ENCODE measurements at regions not wholly inside any gene's neighbourhood (a gene's known extent, or its start where the extent isn't known, plus 50 kb on each side); places are given as distances from the start of the nearest gene placed in this dataset.

GRCh38 chr6:19997104-19997503, 159.9 kb downstream of the ID4 start:
- Histone ChIP-seq H3K27me3 (replicated peaks in 1 of 2; ENCODE audit: control insufficient read depth in 2 of 2, extremely low read depth in 1 of 2, insufficient read depth in 2 of 2, low read length in 1 of 2) (peaks cover 0 to 7% of the 10 kb centered on the region in 2 experiments), H3K27ac (ENCODE audit: low read length) (no peak overlapping the region), H3K4me1 (ENCODE audit: control insufficient read depth in 1 of 2, extremely low read depth in 1 of 2, insufficient read depth in 2 of 2, low read length in 2 of 2) (no peaks in the 10 kb centered on the region), H3K4me3 (ENCODE audit: control insufficient read depth in 1 of 2, extremely low read depth in 1 of 2, low read length in 1 of 2) (no peak overlapping the region), H3K9me3 (no peaks in the 10 kb centered on the region), H3K36me3 (ENCODE audit: control insufficient read depth in 2 of 2, extremely low read depth in 1 of 2, insufficient read depth in 1 of 2, low read length in 1 of 2) (no peaks in the 10 kb centered on the region)
- Mint-ChIP-seq H3K9me3 (peaks cover 0 to 6% (median 5%) of the 10 kb centered on the region in 3 donors), H3K4me3 (no peak overlapping the region), H3K36me3 (no peaks in the 10 kb centered on the region), H3K27ac (no peak overlapping the region), H3K27me3 (peaks cover 10 to 16% of the 10 kb centered on the region in 2 donors), H3K4me1 (no peaks in the 10 kb centered on the region)
- 100% methylated on average over 1 of the region's 1 CpG for WGBS (ENCODE audit: insufficient coverage)
- no peak for DNase-seq
- ChIA-PET CTCF (no interaction called here), POLR2A (no interaction called here)
- no peak for ATAC-seq (replicated peaks in 1 of 4)

GRCh38 chr6:19998541-19998940, 161.4 kb downstream of the ID4 start:
- H3K27ac Mint-ChIP-seq = no peak overlapping the region
- Histone ChIP-seq H3K9me3 (no peaks in the 10 kb centered on the region), H3K4me1 (ENCODE audit: control insufficient read depth in 1 of 2, extremely low read depth in 1 of 2, insufficient read depth in 2 of 2, low read length in 2 of 2) (no peaks in the 10 kb centered on the region), H3K4me3 (ENCODE audit: control insufficient read depth in 1 of 2, extremely low read depth in 1 of 2, low read length in 1 of 2) (no peak overlapping the region), H3K27ac (ENCODE audit: low read length) (no peak overlapping the region), H3K36me3 (ENCODE audit: control insufficient read depth in 2 of 2, extremely low read depth in 1 of 2, insufficient read depth in 1 of 2, low read length in 1 of 2) (no peaks in the 10 kb centered on the region), H3K27me3 (replicated peaks in 1 of 2; ENCODE audit: control insufficient read depth in 2 of 2, extremely low read depth in 1 of 2, insufficient read depth in 2 of 2, low read length in 1 of 2) (peaks cover 0 to 7% of the 10 kb centered on the region in 2 experiments)
- H3K4me3 Mint-ChIP-seq = no peak overlapping the region
- H3K9me3 Mint-ChIP-seq = peaks cover 0 to 6% (median 5%) of the 10 kb centered on the region in 3 donors
- ATAC-seq (replicated peaks in 1 of 4) (no peak), DNase-seq (no peak)
- ChIA-PET CTCF (no interaction called here), POLR2A (no interaction called here)
- 100% methylated on average over 1 of the region's 3 CpGs for WGBS (ENCODE audit: insufficient coverage)
- H3K36me3 Mint-ChIP-seq = no peaks in the 10 kb centered on the region
- H3K27me3 Mint-ChIP-seq = peaks cover 7 to 9% of the 10 kb centered on the region in 2 donors
- no peaks in the 10 kb centered on the region for H3K4me1 Mint-ChIP-seq

GRCh38 chr6:19999319-20000191, 162.4 kb downstream of the ID4 start:
- no peak overlapping the region for H3K4me3 ChIP-seq (ENCODE audit: control insufficient read depth in 1 of 2, extremely low read depth in 1 of 2, low read length in 1 of 2)
- no peaks in the 10 kb centered on the region for H3K4me1 ChIP-seq (ENCODE audit: control insufficient read depth in 1 of 2, extremely low read depth in 1 of 2, insufficient read depth in 2 of 2, low read length in 2 of 2)
- ATAC-seq (replicated peaks in 1 of 4) (no peak), DNase-seq (no peak)
- peaks cover 7 to 9% of the 10 kb centered on the region in 2 donors for H3K27me3 Mint-ChIP-seq
- 65% methylated on average over 3 of the region's 7 CpGs for WGBS (ENCODE audit: insufficient coverage)
- no peak overlapping the region for H3K4me3 Mint-ChIP-seq
- H3K9me3 ChIP-seq = no peaks in the 10 kb centered on the region
- no peak overlapping the region for H3K27ac Mint-ChIP-seq
- no peak overlapping the region for H3K27ac ChIP-seq (ENCODE audit: low read length)
- no peaks in the 10 kb centered on the region for H3K4me1 Mint-ChIP-seq
- ChIA-PET CTCF (no interaction called here), POLR2A (no interaction called here)
- H3K27me3 ChIP-seq (replicated peaks in 1 of 2; ENCODE audit: control insufficient read depth in 2 of 2, extremely low read depth in 1 of 2, insufficient read depth in 2 of 2, low read length in 1 of 2) = peaks cover 0 to 7% of the 10 kb centered on the region in 2 experiments
- H3K36me3 ChIP-seq (ENCODE audit: control insufficient read depth in 2 of 2, extremely low read depth in 1 of 2, insufficient read depth in 1 of 2, low read length in 1 of 2) = no peaks in the 10 kb centered on the region
- H3K36me3 Mint-ChIP-seq = no peaks in the 10 kb centered on the region
- peaks cover 0 to 6% (median 5%) of the 10 kb centered on the region in 3 donors for H3K9me3 Mint-ChIP-seq

DNA sequence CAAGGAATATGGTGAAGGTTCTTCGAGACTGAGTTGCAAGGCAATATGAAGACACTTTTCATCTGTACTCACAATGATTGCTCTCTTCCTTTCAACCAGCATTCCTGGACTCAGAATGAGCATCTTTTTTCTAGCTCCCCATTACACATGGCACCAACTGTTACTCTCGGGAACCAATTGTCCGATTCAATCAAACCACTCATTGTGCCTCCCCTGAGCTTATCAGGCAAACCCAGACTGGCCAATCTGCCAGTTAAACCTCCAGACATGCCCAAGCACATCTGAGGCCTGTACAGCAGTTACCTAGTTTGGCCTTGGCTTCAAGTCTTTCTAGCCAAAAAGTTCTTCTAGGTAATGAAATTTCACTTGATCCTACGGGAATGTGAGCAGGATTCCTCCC, 164.1 kb downstream of the ID4 start:
- no peak overlapping the region for H3K4me3 ChIP-seq (ENCODE audit: control insufficient read depth in 1 of 2, extremely low read depth in 1 of 2, low read length in 1 of 2)
- Mint-ChIP-seq H3K27ac (no peak overlapping the region), H3K4me1 (no peaks in the 10 kb centered on the region), H3K36me3 (no peaks in the 10 kb centered on the region), H3K4me3 (no peak overlapping the region), H3K27me3 (peaks cover 0 to 1% of the 10 kb centered on the region in 2 donors), H3K9me3 (peaks cover 0 to 6% (median 5%) of the 10 kb centered on the region in 3 donors)
- DNase-seq = no peak
- H3K4me1 ChIP-seq (ENCODE audit: control insufficient read depth in 1 of 2, extremely low read depth in 1 of 2, insufficient read depth in 2 of 2, low read length in 2 of 2) = no peaks in the 10 kb centered on the region
- no peaks in the 10 kb centered on the region for H3K27me3 ChIP-seq (replicated peaks in 1 of 2; ENCODE audit: control insufficient read depth in 2 of 2, extremely low read depth in 1 of 2, insufficient read depth in 2 of 2, low read length in 1 of 2)
- ATAC-seq (replicated peaks in 1 of 4) = no peak
- CTCF ChIA-PET = interaction anchor here in 1 of 2 donors (0.5 kb wide), 1 partner anchor 1403 kb away, joined by 3 read pairs; no protein-coding TSS in a partner anchor
- H3K27ac ChIP-seq (ENCODE audit: low read length) = no peak overlapping the region
- H3K9me3 ChIP-seq = no peaks in the 10 kb centered on the region
- POLR2A ChIA-PET = no interaction called here
- H3K36me3 ChIP-seq (ENCODE audit: control insufficient read depth in 2 of 2, extremely low read depth in 1 of 2, insufficient read depth in 1 of 2, low read length in 1 of 2) = no peaks in the 10 kb centered on the region
- WGBS (ENCODE audit: insufficient coverage) = 100% methylated on average over 2 of the region's 4 CpGs

- DNase-seq (no peak), ATAC-seq (replicated peaks in 1 of 4) (no peak)
- Mint-ChIP-seq H3K27ac (no peak overlapping the region), H3K4me3 (no peak overlapping the region), H3K9me3 (no peaks in the 10 kb centered on the region), H3K4me1 (no peaks in the 10 kb centered on the region), H3K36me3 (no peaks in the 10 kb centered on the region), H3K27me3 (peaks cover 0 to 7% of the 10 kb centered on the region in 2 donors)
- no peak overlapping the region for H3K4me3 ChIP-seq (ENCODE audit: control insufficient read depth in 1 of 2, extremely low read depth in 1 of 2, low read length in 1 of 2)
- no peak overlapping the region for H3K27ac ChIP-seq (ENCODE audit: low read length)
- H3K9me3 ChIP-seq = no peaks in the 10 kb centered on the region
- H3K4me1 ChIP-seq (ENCODE audit: control insufficient read depth in 1 of 2, extremely low read depth in 1 of 2, insufficient read depth in 2 of 2, low read length in 2 of 2) = no peaks in the 10 kb centered on the region
- WGBS (ENCODE audit: insufficient coverage) = no CpG with 5 or more reads among the region's 2 CpGs
- POLR2A ChIA-PET = no interaction called here
- no peaks in the 10 kb centered on the region for H3K36me3 ChIP-seq (ENCODE audit: control insufficient read depth in 2 of 2, extremely low read depth in 1 of 2, insufficient read depth in 1 of 2, low read length in 1 of 2)
- CTCF ChIA-PET = no interaction called here
- H3K27me3 ChIP-seq (replicated peaks in 1 of 2; ENCODE audit: control insufficient read depth in 2 of 2, extremely low read depth in 1 of 2, insufficient read depth in 2 of 2, low read length in 1 of 2) = peaks cover 0 to 4% of the 10 kb centered on the region in 2 experiments
Observed at GRCh38 chr6:20006037-20006436, 168.9 kb downstream of the ID4 start.

DNA sequence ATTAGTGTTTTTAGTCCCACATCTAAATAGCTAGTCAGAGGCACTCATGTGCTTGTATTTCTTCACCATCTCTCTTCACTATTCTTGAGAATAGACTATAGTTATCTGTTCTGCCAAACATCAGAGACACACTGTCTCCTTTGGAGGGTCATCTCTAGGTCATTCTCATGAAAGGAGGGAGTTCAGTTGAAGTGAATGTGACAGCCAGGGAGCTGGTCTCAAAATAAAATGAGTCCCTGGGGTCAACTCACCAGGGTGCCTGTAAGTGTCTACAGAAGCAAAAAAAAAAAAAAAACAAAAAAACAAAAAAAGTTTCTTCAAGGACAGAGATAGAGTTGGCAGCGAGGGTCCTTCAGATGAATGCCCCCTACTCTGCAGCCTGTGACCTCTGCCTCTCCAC, 171.0 kb downstream of the ID4 start:
- Mint-ChIP-seq H3K4me1 (no peaks in the 10 kb centered on the region), H3K27me3 (peaks cover 0 to 9% of the 10 kb centered on the region in 2 donors), H3K36me3 (no peaks in the 10 kb centered on the region), H3K9me3 (no peaks in the 10 kb centered on the region), H3K4me3 (no peak overlapping the region), H3K27ac (no peak overlapping the region)
- Histone ChIP-seq H3K4me3 (ENCODE audit: control insufficient read depth in 1 of 2, extremely low read depth in 1 of 2, low read length in 1 of 2) (no peak overlapping the region), H3K36me3 (ENCODE audit: control insufficient read depth in 2 of 2, extremely low read depth in 1 of 2, insufficient read depth in 1 of 2, low read length in 1 of 2) (no peaks in the 10 kb centered on the region), H3K9me3 (no peaks in the 10 kb centered on the region), H3K27ac (ENCODE audit: low read length) (no peak overlapping the region), H3K4me1 (ENCODE audit: control insufficient read depth in 1 of 2, extremely low read depth in 1 of 2, insufficient read depth in 2 of 2, low read length in 2 of 2) (no peaks in the 10 kb centered on the region), H3K27me3 (replicated peaks in 1 of 2; ENCODE audit: control insufficient read depth in 2 of 2, extremely low read depth in 1 of 2, insufficient read depth in 2 of 2, low read length in 1 of 2) (peaks cover 0 to 4% of the 10 kb centered on the region in 2 experiments)
- WGBS (ENCODE audit: insufficient coverage) = 17% methylated on average over 1 of the region's 1 CpG
- POLR2A ChIA-PET = no interaction called here
- DNase-seq = no peak
- CTCF ChIA-PET = no interaction called here
- no peak for ATAC-seq (replicated peaks in 1 of 4)
